Stimulated activated naive CD8-positive, alpha-beta T cell treated with anti-CD3 and anti-CD28 coated beads, Interleukin-15, amount 100 ng/mL, for 72 hours (primary cell): ENCODE measurements at regions not wholly inside any gene's neighbourhood (a gene's known extent, or its start where the extent isn't known, plus 50 kb on each side); places are given as distances from the start of the nearest gene placed in this dataset.

Experiments used
- ATAC-seq: fragments of 150-1000 bp; cut with Tn5 transposase; 2 replicates; pipeline ENCODE4 v1.10.0; 2021; ENCODE audit warnings: mild to moderate bottlenecking, moderate library complexity
- DNase-seq, 2 donors: peaks; one replicate each; pipeline ENCODE4 v3.0.0; 2021 to 2022
- H3K27ac Mint-ChIP-seq, 2 donors: one replicate each; pipeline ENCODE4 v1.8.0; 2022; ENCODE audit warnings: mild to moderate bottlenecking in 2 of 2, mixed read lengths in 2 of 2, moderate library complexity in 2 of 2
- H3K27me3 Mint-ChIP-seq: one replicate; pipeline ENCODE4 v1.8.0; 2022; ENCODE audit warnings: mixed read lengths
- H3K4me1 Mint-ChIP-seq: one replicate; pipeline ENCODE4 v1.8.0; 2022; ENCODE audit warnings: mild to moderate bottlenecking, mixed read lengths
- H3K4me3 Mint-ChIP-seq, 2 donors: one replicate each; pipeline ENCODE4 v1.8.0; 2022; ENCODE audit warnings: mild to moderate bottlenecking in 2 of 2, mixed read lengths in 2 of 2, moderate library complexity in 1 of 2
- H3K9me3 Mint-ChIP-seq, 2 donors: one replicate each; pipeline ENCODE4 v1.8.0; 2022; ENCODE audit warnings: mixed read lengths in 2 of 2

GRCh38 chr5:56612353-56612752, 203.0 kb upstream of the MAP3K1 start:
- Mint-ChIP-seq H3K27ac (no peak overlapping the region), H3K4me1 (peaks cover 62% of the 10 kb centered on the region), H3K4me3 (peak overlapping the region in 1 of 2 donors; percentile 1), H3K9me3 (peaks cover 15 to 22% of the 10 kb centered on the region in 2 donors), H3K27me3 (no peaks in the 10 kb centered on the region)
- DNase-seq (no peak), ATAC-seq (no peak)

GRCh38 chr5:56610093-56610698, 205.2 kb upstream of the MAP3K1 start:
- DNase-seq = peak; percentile 9 to 27
- peak overlapping the region; percentile 13 to 70 for H3K27ac Mint-ChIP-seq
- peak; percentile 94 for ATAC-seq
- peaks cover 53% of the 10 kb centered on the region for H3K4me1 Mint-ChIP-seq
- H3K27me3 Mint-ChIP-seq = no peaks in the 10 kb centered on the region
- no peak overlapping the region for H3K4me3 Mint-ChIP-seq
- peaks cover 15 to 22% of the 10 kb centered on the region in 2 donors for H3K9me3 Mint-ChIP-seq

- DNase-seq (no peak), ATAC-seq (no peak)
- Mint-ChIP-seq H3K9me3 (peaks cover 15 to 22% of the 10 kb centered on the region in 2 donors), H3K27ac (no peak overlapping the region), H3K4me3 (no peak overlapping the region), H3K4me1 (peaks cover 34% of the 10 kb centered on the region), H3K27me3 (no peaks in the 10 kb centered on the region)
Observed at GRCh38 chr5:56608217-56608925, 207.0 kb upstream of the MAP3K1 start.

GRCh38 chr5:56607551-56607950, 207.8 kb upstream of the MAP3K1 start:
- no peak overlapping the region for H3K27ac Mint-ChIP-seq
- H3K4me3 Mint-ChIP-seq = no peak overlapping the region
- DNase-seq = no peak
- H3K9me3 Mint-ChIP-seq = peaks cover 15 to 22% of the 10 kb centered on the region in 2 donors
- peaks cover 26% of the 10 kb centered on the region for H3K4me1 Mint-ChIP-seq
- ATAC-seq = no peak
- no peaks in the 10 kb centered on the region for H3K27me3 Mint-ChIP-seq

- Mint-ChIP-seq H3K9me3 (peaks cover 15 to 22% of the 10 kb centered on the region in 2 donors), H3K27me3 (no peaks in the 10 kb centered on the region), H3K27ac (no peak overlapping the region), H3K4me1 (peaks cover 22% of the 10 kb centered on the region), H3K4me3 (no peak overlapping the region)
- DNase-seq = no peak
- ATAC-seq = no peak
Observed at GRCh38 chr5:56607074-56607473, 208.3 kb upstream of the MAP3K1 start.

GRCh38 chr5:56606192-56606591, 209.2 kb upstream of the MAP3K1 start:
- Mint-ChIP-seq H3K9me3 (peaks cover 9 to 13% of the 10 kb centered on the region in 2 donors), H3K27ac (no peak overlapping the region), H3K4me1 (peaks cover 22% of the 10 kb centered on the region), H3K27me3 (no peaks in the 10 kb centered on the region), H3K4me3 (no peak overlapping the region)
- no peak for DNase-seq
- ATAC-seq = no peak

GRCh38 chr5:56605231-56605630, 210.1 kb upstream of the MAP3K1 start:
- Mint-ChIP-seq H3K27ac (no peak overlapping the region), H3K4me1 (peaks cover 14% of the 10 kb centered on the region), H3K27me3 (no peaks in the 10 kb centered on the region), H3K4me3 (no peak overlapping the region), H3K9me3 (peaks cover 0 to 3% of the 10 kb centered on the region in 2 donors)
- ATAC-seq (no peak), DNase-seq (no peak)

- Mint-ChIP-seq H3K27me3 (no peaks in the 10 kb centered on the region), H3K4me3 (no peak overlapping the region), H3K4me1 (no peaks in the 10 kb centered on the region), H3K27ac (no peak overlapping the region), H3K9me3 (no peaks in the 10 kb centered on the region)
- DNase-seq (no peak), ATAC-seq (no peak)
Observed at GRCh38 chr5:56601641-56602071, 213.7 kb upstream of the MAP3K1 start.

GRCh38 chr5:56598941-56599340, 216.4 kb upstream of the MAP3K1 start:
- ATAC-seq = no peak
- no peak overlapping the region for H3K4me3 Mint-ChIP-seq
- H3K27ac Mint-ChIP-seq = peak overlapping the region in 1 of 2 donors; percentile 20
- no peaks in the 10 kb centered on the region for H3K4me1 Mint-ChIP-seq
- no peaks in the 10 kb centered on the region for H3K27me3 Mint-ChIP-seq
- no peak for DNase-seq
- H3K9me3 Mint-ChIP-seq = no peaks in the 10 kb centered on the region

- Mint-ChIP-seq H3K4me1 (no peaks in the 10 kb centered on the region), H3K9me3 (no peaks in the 10 kb centered on the region), H3K27me3 (no peaks in the 10 kb centered on the region), H3K4me3 (no peak overlapping the region), H3K27ac (no peak overlapping the region)
- ATAC-seq (no peak), DNase-seq (no peak)
Observed at GRCh38 chr5:56596155-56596554, 219.2 kb upstream of the MAP3K1 start.

- DNase-seq = no peak
- Mint-ChIP-seq H3K27ac (no peak overlapping the region), H3K4me1 (no peaks in the 10 kb centered on the region), H3K27me3 (no peaks in the 10 kb centered on the region), H3K9me3 (no peaks in the 10 kb centered on the region), H3K4me3 (no peak overlapping the region)
- no peak for ATAC-seq
Observed at GRCh38 chr5:56595566-56595965, 219.8 kb upstream of the MAP3K1 start.

GRCh38 chr5:56594792-56595191, 220.6 kb upstream of the MAP3K1 start:
- no peak overlapping the region for H3K4me3 Mint-ChIP-seq
- H3K9me3 Mint-ChIP-seq = no peaks in the 10 kb centered on the region
- H3K27me3 Mint-ChIP-seq = no peaks in the 10 kb centered on the region
- ATAC-seq (no peak), DNase-seq (no peak)
- no peaks in the 10 kb centered on the region for H3K4me1 Mint-ChIP-seq
- no peak overlapping the region for H3K27ac Mint-ChIP-seq

- no peak overlapping the region for H3K27ac Mint-ChIP-seq
- peaks cover 28% of the 10 kb centered on the region for H3K4me1 Mint-ChIP-seq
- H3K9me3 Mint-ChIP-seq = no peaks in the 10 kb centered on the region
- ATAC-seq (no peak), DNase-seq (no peak)
- no peak overlapping the region for H3K4me3 Mint-ChIP-seq
- H3K27me3 Mint-ChIP-seq = no peaks in the 10 kb centered on the region
Observed at GRCh38 chr5:56591081-56591480, 224.3 kb upstream of the MAP3K1 start.

- DNase-seq (no peak), ATAC-seq (no peak)
- no peaks in the 10 kb centered on the region for H3K9me3 Mint-ChIP-seq
- H3K27me3 Mint-ChIP-seq = no peaks in the 10 kb centered on the region
- H3K4me3 Mint-ChIP-seq = peak overlapping the region in 1 of 2 donors; percentile 3
- no peak overlapping the region for H3K27ac Mint-ChIP-seq
- peaks cover 28% of the 10 kb centered on the region for H3K4me1 Mint-ChIP-seq
Observed at GRCh38 chr5:56589481-56589860, 225.9 kb upstream of the MAP3K1 start.

- H3K4me3 Mint-ChIP-seq = peak overlapping the region in 1 of 2 donors; percentile 3
- H3K9me3 Mint-ChIP-seq = no peaks in the 10 kb centered on the region
- H3K4me1 Mint-ChIP-seq = peaks cover 28% of the 10 kb centered on the region
- peak; percentile 97 for ATAC-seq
- DNase-seq = peak; percentile 45 to 71
- peak overlapping the region; percentile 48 to 88 for H3K27ac Mint-ChIP-seq
- H3K27me3 Mint-ChIP-seq = no peaks in the 10 kb centered on the region
Observed at GRCh38 chr5:56588636-56589480, 226.5 kb upstream of the MAP3K1 start.

GRCh38 chr5:56588131-56588487, 227.2 kb upstream of the MAP3K1 start:
- Mint-ChIP-seq H3K27me3 (no peaks in the 10 kb centered on the region), H3K4me3 (no peak overlapping the region), H3K27ac (peak overlapping the region in 1 of 2 donors; percentile 67), H3K9me3 (peaks cover 0 to 3% of the 10 kb centered on the region in 2 donors), H3K4me1 (peaks cover 28% of the 10 kb centered on the region)
- ATAC-seq (no peak), DNase-seq (no peak)
